ENCODE measurements at regions not wholly inside any gene's neighbourhood (a gene's known extent, or its start where the extent isn't known, plus 50 kb on each side); places are given as distances from the start of the nearest gene placed in this dataset.

- no peak for DNase-seq (ENCODE audit: low read depth)
These were observed 242.1 kb upstream of the JUN start for GRCh38 chr1:59025898-59026426.

- DNase-seq (ENCODE audit: low read depth): peak; percentile 80
These were observed 242.7 kb upstream of the JUN start for GRCh38 chr1:59026472-59026948.

- peak; percentile 49 for DNase-seq (ENCODE audit: low read depth)
These were observed 243.3 kb upstream of the JUN start for GRCh38 chr1:59027177-59027576.

DNA sequence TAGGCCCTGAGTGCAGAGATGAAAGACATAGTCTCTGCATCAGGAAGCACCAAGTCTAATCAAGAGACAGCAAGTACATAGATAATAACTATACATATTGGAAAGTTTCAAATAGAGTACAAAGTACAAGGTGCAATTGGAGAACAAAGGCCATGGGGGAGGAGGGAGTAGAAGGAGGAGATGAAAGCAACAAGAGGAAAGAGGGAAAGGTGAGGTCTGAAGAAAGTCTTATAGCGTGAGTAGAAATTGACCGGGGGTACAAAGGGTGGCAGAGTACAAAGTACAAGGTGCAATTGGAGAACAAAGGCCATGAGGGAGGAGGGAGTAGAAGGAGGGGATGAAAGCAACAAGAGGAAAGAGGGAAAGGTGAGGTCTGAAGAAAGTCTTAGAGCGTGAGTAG lies 244.2 kb upstream of the JUN start:
- no peak for DNase-seq (ENCODE audit: low read depth)

GRCh38 chr1:59029411-59030167 lies 245.7 kb upstream of the JUN start:
- DNase-seq (ENCODE audit: low read depth): peak; percentile 66

GRCh38 chr1:59032228-59032627 lies 248.4 kb upstream of the JUN start:
- DNase-seq (ENCODE audit: low read depth): no peak

GRCh38 chr1:59033761-59034160 lies 249.9 kb upstream of the JUN start:
- DNase-seq (ENCODE audit: low read depth): no peak

- no peak for DNase-seq (ENCODE audit: low read depth)
These were observed 251.1 kb upstream of the JUN start for GRCh38 chr1:59034925-59035324.

GRCh38 chr1:59039551-59039950 lies 255.7 kb upstream of the JUN start:
- DNase-seq (ENCODE audit: low read depth): no peak

DNA sequence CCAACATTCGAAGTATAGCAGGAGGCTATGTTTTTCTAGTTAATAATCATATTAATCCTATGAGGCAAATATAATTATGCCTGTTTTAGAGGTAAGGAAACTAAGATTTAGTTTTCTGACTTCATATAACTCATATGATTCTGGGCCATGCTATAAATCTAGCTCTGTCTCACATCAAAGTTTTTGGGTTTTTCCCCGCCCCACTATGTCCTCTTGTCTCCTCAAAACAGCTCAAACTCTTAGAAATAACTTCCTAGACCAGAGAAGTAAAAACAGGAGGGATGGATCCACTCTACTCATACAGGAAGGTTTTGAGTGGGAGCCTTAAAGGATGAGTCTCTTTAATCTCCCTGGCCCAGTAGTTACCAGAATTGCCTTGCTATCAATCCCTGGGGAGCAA lies 256.4 kb upstream of the FGGY start:
- DNase-seq (ENCODE audit: low read depth): no peak

- DNase-seq (ENCODE audit: low read depth): no peak
These were observed 255.1 kb upstream of the FGGY start for GRCh38 chr1:59041646-59042277.

DNA sequence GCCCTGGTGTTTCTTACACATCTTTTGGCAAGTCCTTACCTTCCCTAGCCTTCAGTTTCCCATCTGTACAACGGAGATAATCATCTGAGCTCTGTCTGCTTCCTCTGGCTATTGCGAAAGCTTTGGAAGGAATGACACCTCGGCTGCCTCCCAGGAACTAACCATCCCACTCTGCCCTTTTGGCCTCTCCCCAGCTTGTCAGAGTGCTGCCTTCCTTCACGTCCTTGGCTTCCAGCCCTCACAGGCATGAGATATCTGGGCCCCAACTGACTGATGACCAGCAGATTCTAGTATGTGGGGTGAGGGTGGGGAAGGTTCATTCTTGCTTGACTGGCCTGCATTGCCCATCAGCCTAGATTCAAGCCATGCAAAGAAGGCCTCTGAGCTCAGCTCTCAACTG lies 253.1 kb upstream of the FGGY start:
- DNase-seq (ENCODE audit: low read depth): peak; percentile 94

- DNase-seq (ENCODE audit: low read depth): peak; percentile 29
These were observed 252.3 kb upstream of the FGGY start for GRCh38 chr1:59044535-59045121.

- no peak for DNase-seq (ENCODE audit: low read depth)
These were observed 251.8 kb upstream of the FGGY start for GRCh38 chr1:59045137-59045536.

- DNase-seq (ENCODE audit: low read depth): no peak
These were observed 251.3 kb upstream of the FGGY start for GRCh38 chr1:59045636-59046035.

- DNase-seq (ENCODE audit: low read depth): peak; percentile 79
These were observed 250.8 kb upstream of the FGGY start for GRCh38 chr1:59046134-59046533.

DNA sequence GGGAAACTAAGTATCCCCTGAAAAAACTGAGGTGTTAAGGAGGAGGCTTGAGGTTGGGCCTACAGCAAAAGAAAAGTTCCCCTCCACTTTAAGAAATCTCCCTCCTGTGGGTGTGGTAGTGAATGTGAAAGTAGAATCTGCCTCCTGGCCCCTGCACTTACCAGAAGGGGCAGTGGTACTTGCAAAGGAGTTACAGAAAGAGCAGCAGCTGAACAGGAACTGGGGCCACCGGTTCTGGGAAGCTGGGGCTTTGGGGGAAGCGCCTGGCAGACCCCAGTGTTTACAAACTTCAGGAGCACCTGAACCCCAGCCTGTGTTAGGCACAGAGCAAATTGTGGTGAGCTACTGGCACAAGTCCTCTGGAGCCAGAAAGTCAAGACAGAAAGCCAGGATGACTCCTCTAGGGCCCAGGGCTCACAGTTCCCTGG lies 250.2 kb upstream of the FGGY start:
- peak; percentile 21 for DNase-seq (ENCODE audit: low read depth)

DNA sequence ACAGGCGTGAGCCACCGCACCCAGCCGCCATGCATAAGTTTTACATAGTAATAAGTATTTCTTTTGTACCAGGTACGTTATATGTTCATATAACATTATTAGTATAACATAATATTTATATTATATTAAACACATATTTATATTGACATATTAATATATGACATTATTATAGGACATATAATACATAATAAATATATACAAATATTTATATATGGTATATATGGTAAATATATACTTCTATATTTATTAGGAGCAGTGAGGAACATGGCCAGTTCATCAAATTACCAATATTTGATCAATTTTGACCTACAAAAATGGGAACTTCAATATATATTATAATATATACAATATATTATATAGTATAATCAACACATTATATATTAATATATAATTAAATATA lies 245.9 kb upstream of the FGGY start:
- no peak for DNase-seq (ENCODE audit: low read depth)

- no peak for DNase-seq (ENCODE audit: low read depth)
These were observed 244.7 kb upstream of the FGGY start for GRCh38 chr1:59052166-59052590.

- DNase-seq (ENCODE audit: low read depth): no peak
These were observed 242.7 kb upstream of the FGGY start for GRCh38 chr1:59054172-59054571.

DNA sequence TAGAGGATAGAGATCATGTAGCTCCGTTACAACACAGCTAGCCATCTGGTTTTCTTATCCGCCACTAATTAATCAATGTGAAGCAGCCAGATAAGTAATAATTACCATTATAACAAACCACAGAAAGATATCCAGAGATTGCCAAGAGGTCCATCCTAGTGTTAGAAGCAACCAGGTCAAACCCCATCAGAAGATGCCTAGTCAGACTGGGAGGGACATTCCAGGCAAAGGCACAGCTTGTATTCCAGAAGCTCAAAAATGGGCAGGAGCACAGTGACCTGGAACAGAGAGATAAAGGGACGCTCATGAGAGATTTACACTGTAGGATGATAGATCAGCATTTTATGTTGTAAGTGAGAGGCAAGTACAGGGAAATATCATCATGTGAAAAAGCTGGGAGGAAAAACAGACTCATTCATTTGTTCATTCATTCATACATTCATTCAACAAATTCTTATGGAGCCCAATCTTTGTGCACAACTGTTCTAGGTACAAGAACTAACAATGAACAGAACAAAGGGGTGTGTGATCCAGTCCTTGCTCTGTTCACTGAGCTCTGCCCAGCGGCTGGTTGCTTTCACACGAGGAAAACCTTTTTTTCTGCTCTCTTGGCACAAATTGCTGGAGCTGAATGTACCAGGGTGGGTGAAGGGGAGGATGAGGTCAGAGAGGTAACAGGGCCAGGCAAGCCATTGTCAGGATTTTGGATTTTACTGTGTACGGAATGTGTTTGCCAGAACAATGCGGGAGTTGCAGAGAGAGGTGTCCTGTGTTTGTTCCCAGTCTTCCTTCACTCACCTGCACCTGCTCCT lies 240.8 kb upstream of the FGGY start:
- DNase-seq (ENCODE audit: low read depth): no peak

- DNase-seq (ENCODE audit: low read depth): peak; percentile 60
These were observed 239.6 kb upstream of the FGGY start for GRCh38 chr1:59057211-59057694.

Measured in ELR (cell line).